DOHH2 (cell line): ENCODE measurements at regions not wholly inside any gene's neighbourhood (a gene's known extent, or its start where the extent isn't known, plus 50 kb on each side); places are given as distances from the start of the nearest gene placed in this dataset.
"Not testable (repeated sequence)": the region's sequence is repeated elsewhere in the genome, so short reads cannot be mapped to it uniquely, and the experiment has no call there.

Experiments used
- H3F3A ChIP-seq: fragments of 200-600 bp; sonication (generic), shearing (Covaris generic); 2 replicates; pipeline ENCODE4 v1.6.0; 2016; ENCODE audit warnings: antibody characterized with exemption, mild to moderate bottlenecking; ENCODE audit not compliant: control insufficient read depth, insufficient read depth
- H3K27ac ChIP-seq: fragments of 200-600 bp; sonication (generic); 2 replicates; pipeline ENCODE4 v1.5.1; 2014; ENCODE audit warnings: low read depth, mild to moderate bottlenecking, low read length, moderate library complexity
- H3K27me3 ChIP-seq: fragments of 200-600 bp; sonication (generic); 2 replicates; pipeline ENCODE4 v1.6.1; 2014; ENCODE audit warnings: mild to moderate bottlenecking, low read length, mixed read lengths; ENCODE audit not compliant: control insufficient read depth
- H3K36me3 ChIP-seq: fragments of 200-600 bp; sonication (generic); 2 replicates; pipeline ENCODE4 v1.6.1; 2014; ENCODE audit warnings: mild to moderate bottlenecking, low read length, moderate library complexity, mixed read lengths; ENCODE audit not compliant: control insufficient read depth
- H3K4me1 ChIP-seq: fragments of 200-600 bp; sonication (generic); 2 replicates; pipeline ENCODE4 v1.6.1; 2014; ENCODE audit warnings: mild to moderate bottlenecking, low read length, mixed read lengths; ENCODE audit not compliant: control insufficient read depth
- H3K4me2 ChIP-seq: fragments of 200-600 bp; sonication (generic); 2 replicates; pipeline ENCODE4 v1.6.0; 2014; ENCODE audit warnings: mild to moderate bottlenecking, low read length, moderate library complexity
- H3K4me3 ChIP-seq: fragments of 200-600 bp; sonication (generic); 2 replicates; pipeline ENCODE4 v1.5.1; 2014; ENCODE audit warnings: mild to moderate bottlenecking, low read length, mixed read lengths
- H3K79me2 ChIP-seq: fragments of 200-600 bp; sonication (generic); 2 replicates; pipeline ENCODE4 v1.6.1; 2014; ENCODE audit warnings: mild to moderate bottlenecking, low read length, mixed read lengths; ENCODE audit not compliant: control insufficient read depth
- H3K9me2 ChIP-seq: fragments of 200-600 bp; sonication (generic); replicated peaks from 2 replicates; pipeline ENCODE4 v1.6.1; 2014; ENCODE audit warnings: mild to moderate bottlenecking, low read length, mixed read lengths; ENCODE audit not compliant: control insufficient read depth
- H3K9me3 ChIP-seq: fragments of 200-600 bp; sonication (generic); 2 replicates; pipeline ENCODE4 v1.6.1; 2014; ENCODE audit warnings: antibody characterized with exemption, low read length, mixed read lengths; ENCODE audit not compliant: control insufficient read depth, insufficient read depth
- H4K20me1 ChIP-seq: fragments of 200-600 bp; sonication (generic); 2 replicates; pipeline ENCODE4 v1.6.0; 2014; ENCODE audit warnings: low read depth, mild to moderate bottlenecking, antibody characterized with exemption, low read length, moderate library complexity; ENCODE audit not compliant: control insufficient read depth, insufficient read depth
- EZH2phosphoT487 ChIP-seq: fragments of 200-600 bp; sonication (generic); IDR thresholded peaks from 2 replicates; pipeline ENCODE4 v1.6.1; 2017; ENCODE audit warnings: borderline replicate concordance, mild to moderate bottlenecking, antibody characterized with exemption, low read length, moderate library complexity, mixed read lengths
- TF ChIP-seq, protein P1 (sequence below): fragments of 200-600 bp; sonication (generic); IDR thresholded peaks from one replicate; pipeline ENCODE4 v1.5.1; 2014; ENCODE audit warnings: antibody characterized with exemption, mild to moderate bottlenecking, low read depth, low read length; ENCODE audit not compliant: poor library complexity, severe bottlenecking

DNA sequence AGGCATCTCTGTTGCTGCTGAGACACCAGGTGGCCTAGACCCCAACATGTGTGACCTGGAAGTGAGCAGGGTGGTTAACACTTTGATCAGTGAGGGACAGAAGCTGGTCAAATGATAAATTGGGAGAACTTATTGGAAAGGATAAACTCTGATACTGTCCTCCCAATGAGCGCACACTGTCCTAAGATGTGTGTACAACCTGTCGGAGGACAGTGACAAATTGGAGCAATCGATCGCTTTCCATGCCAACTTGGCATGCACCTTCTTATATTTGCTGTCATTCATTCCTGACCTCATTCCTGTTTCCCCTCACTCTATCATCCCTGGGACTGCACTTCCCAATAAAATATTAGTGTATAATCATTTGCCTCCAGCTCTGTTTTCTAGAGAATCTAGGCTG lies 198.7 kb upstream of the PROK2 start:
- Histone ChIP-seq H3K9me2 (no peaks in the 10 kb centered on the region), H3K4me2 (no peak overlapping the region), H3K4me1 (peaks cover 35% of the 10 kb centered on the region), H3K36me3 (no peaks in the 10 kb centered on the region), H4K20me1 (no peaks in the 10 kb centered on the region), H3K27me3 (peaks cover 7% of the 10 kb centered on the region), H3K9me3 (no peaks in the 10 kb centered on the region), H3K27ac (no peak overlapping the region), H3K79me2 (no peaks in the 10 kb centered on the region), H3K4me3 (no peak overlapping the region), H3F3A (no peaks in the 10 kb centered on the region)
- TF ChIP-seq EZH2phosphoT487: no peak
- TF ChIP-seq, protein P1, sequence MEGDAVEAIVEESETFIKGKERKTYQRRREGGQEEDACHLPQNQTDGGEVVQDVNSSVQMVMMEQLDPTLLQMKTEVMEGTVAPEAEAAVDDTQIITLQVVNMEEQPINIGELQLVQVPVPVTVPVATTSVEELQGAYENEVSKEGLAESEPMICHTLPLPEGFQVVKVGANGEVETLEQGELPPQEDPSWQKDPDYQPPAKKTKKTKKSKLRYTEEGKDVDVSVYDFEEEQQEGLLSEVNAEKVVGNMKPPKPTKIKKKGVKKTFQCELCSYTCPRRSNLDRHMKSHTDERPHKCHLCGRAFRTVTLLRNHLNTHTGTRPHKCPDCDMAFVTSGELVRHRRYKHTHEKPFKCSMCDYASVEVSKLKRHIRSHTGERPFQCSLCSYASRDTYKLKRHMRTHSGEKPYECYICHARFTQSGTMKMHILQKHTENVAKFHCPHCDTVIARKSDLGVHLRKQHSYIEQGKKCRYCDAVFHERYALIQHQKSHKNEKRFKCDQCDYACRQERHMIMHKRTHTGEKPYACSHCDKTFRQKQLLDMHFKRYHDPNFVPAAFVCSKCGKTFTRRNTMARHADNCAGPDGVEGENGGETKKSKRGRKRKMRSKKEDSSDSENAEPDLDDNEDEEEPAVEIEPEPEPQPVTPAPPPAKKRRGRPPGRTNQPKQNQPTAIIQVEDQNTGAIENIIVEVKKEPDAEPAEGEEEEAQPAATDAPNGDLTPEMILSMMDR: no peak

DNA sequence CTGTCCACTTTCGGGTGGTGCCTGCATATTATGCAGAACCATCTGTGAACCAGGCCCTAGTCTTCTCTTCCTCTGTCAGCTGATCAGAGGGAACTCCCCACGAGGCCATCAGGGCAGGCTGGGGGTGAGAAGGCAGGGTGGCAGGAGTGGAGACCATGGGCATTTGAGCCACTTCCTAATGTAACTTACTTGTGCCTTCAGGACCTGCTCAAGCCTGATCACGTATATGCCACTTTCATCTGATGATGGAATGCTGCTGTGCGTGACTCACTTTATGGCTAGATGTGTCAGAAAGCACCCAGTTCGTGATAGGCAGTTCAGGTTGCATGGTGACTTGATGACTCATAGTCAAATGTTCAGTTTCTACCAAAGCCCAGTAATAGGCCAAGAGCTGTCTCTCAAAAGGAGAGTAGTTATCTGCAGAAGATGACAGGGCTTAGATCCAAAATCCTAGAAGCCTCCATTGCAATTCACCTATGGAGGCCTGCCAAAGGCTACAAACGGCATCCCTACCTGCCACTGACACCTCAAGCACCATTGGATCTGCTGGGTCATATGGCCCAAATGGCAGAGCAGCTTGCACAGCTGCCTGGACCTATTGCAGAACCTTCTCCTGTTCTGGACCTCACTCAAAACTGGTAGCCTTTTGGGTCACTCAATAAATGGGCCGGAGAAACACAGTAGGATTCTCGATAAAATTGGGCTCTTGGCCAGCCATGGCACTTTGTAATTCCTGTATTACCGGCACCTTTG lies 197.7 kb upstream of the PROK2 start:
- not testable (repeated sequence) for H3K9me2 ChIP-seq, H3K4me3 ChIP-seq, H3K79me2 ChIP-seq, H3K4me2 ChIP-seq, H3K27ac ChIP-seq, H3K36me3 ChIP-seq, H3F3A ChIP-seq, H4K20me1 ChIP-seq, H3K9me3 ChIP-seq
- H3K4me1 ChIP-seq: peaks cover 43% of the 10 kb centered on the region
- peaks cover 16% of the 10 kb centered on the region for H3K27me3 ChIP-seq

DNA sequence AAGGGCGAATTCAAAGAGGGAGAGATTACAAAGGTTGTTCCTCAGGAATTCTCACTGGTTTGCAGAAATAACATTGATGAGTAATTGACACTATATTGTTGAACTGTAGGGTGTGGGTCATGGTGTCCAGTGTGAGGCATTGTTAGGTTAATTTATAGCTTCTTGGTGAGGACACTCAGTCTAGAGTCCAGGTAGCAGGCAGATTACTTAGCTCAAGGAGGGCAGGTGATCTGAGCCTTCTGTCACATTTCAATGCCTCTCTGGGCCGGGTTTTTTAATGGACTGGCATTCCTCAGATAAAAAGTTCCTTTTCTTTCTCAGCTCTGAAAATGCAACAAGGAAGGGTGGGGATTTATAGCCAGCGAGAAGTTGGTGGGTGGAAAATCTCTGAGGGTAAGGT lies 194.2 kb upstream of the PROK2 start:
- no peak overlapping the region for H3K4me3 ChIP-seq
- no peaks in the 10 kb centered on the region for H3K9me3 ChIP-seq
- H3K27me3 ChIP-seq: peaks cover 23% of the 10 kb centered on the region
- H4K20me1 ChIP-seq: no peaks in the 10 kb centered on the region
- no peak overlapping the region for H3K27ac ChIP-seq
- no peak overlapping the region for H3K4me2 ChIP-seq
- peaks cover 15% of the 10 kb centered on the region for H3K4me1 ChIP-seq
- no peaks in the 10 kb centered on the region for H3K36me3 ChIP-seq
- TF ChIP-seq, protein P1: no peak
- no peak for TF ChIP-seq EZH2phosphoT487
- no peaks in the 10 kb centered on the region for H3F3A ChIP-seq
- H3K9me2 ChIP-seq: no peaks in the 10 kb centered on the region
- no peaks in the 10 kb centered on the region for H3K79me2 ChIP-seq

DNA sequence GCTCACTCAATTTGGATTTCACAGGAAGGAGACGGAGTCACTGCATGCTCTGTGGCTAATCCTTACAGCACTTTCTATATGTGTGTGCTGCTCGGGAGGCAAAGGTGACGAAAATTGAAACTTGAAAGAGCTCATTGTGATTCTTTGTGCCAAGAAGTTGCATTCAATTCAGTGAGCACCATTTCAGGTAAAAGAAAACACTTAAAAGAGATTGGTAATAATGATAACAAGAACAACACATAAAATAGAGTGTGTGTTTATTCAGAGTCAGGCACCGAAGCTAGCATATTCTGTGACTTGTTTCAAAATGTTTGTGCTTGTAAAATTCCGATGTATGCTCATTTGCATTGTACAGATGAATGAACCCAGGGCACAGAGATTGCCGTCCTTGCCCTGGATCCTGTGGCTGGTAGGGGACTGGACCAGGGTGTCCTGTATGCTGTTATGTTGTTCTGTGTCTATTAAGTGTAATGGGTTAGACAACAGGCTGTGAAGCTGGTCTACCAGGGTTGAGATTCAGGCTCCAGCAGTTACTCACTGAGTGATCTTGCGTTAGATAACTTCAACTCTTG lies 193.3 kb upstream of the PROK2 start:
- Histone ChIP-seq H3F3A (no peaks in the 10 kb centered on the region), H3K4me1 (peaks cover 18% of the 10 kb centered on the region), H3K4me2 (peak overlapping the region; percentile 2), H3K9me3 (no peaks in the 10 kb centered on the region), H3K36me3 (no peaks in the 10 kb centered on the region), H3K27me3 (peaks cover 23% of the 10 kb centered on the region), H3K79me2 (no peaks in the 10 kb centered on the region), H3K27ac (no peak overlapping the region), H4K20me1 (no peaks in the 10 kb centered on the region), H3K9me2 (no peaks in the 10 kb centered on the region), H3K4me3 (no peak overlapping the region)
- TF ChIP-seq, protein P1: no peak
- no peak for TF ChIP-seq EZH2phosphoT487
